Activated T-cell treated with anti-CD3 and anti-CD28 coated beads, Interleukin-2, amount 50 U/mL, for 4 hours (primary cell): ENCODE measurements at regions not wholly inside any gene's neighbourhood (a gene's known extent, or its start where the extent isn't known, plus 50 kb on each side); places are given as distances from the start of the nearest gene placed in this dataset.

Source experiments
- ATAC-seq, 2 donors: fragments of 200-7000 bp; cut with Tn5 transposase; one replicate each; pipeline ENCODE4 v1.10.0; 2021
- DNase-seq: peaks from one replicate; pipeline ENCODE4 v3.0.0-alpha.2; 2020
- H3K27me3 Mint-ChIP-seq: one replicate; pipeline ENCODE4 v1.8.0; 2021; ENCODE audit warnings: low read depth, mixed read lengths
- H3K36me3 Mint-ChIP-seq: one replicate; pipeline ENCODE4 v1.8.0; 2022; ENCODE audit warnings: mixed read lengths; ENCODE audit not compliant: insufficient read depth
- H3K4me1 Mint-ChIP-seq: one replicate; pipeline ENCODE4 v1.8.0; 2021; ENCODE audit warnings: low read depth, mixed read lengths
- H3K4me3 Mint-ChIP-seq: one replicate; pipeline ENCODE4 v1.8.0; 2021; ENCODE audit warnings: mild to moderate bottlenecking, moderate library complexity, mixed read lengths
- H3K9me3 Mint-ChIP-seq: one replicate; pipeline ENCODE4 v1.8.0; 2021; ENCODE audit warnings: mixed read lengths

GRCh38 chr1:38436006-38436405, 389.4 kb upstream of the POU3F1 start:
- Mint-ChIP-seq H3K27me3 (peaks cover 18% of the 10 kb centered on the region), H3K4me1 (no peaks in the 10 kb centered on the region), H3K36me3 (no peaks in the 10 kb centered on the region), H3K9me3 (peaks cover 10% of the 10 kb centered on the region), H3K4me3 (no peak overlapping the region)
- DNase-seq (no peak), ATAC-seq (no peak)

- Mint-ChIP-seq H3K27me3 (peaks cover 18% of the 10 kb centered on the region), H3K4me3 (no peak overlapping the region), H3K36me3 (no peaks in the 10 kb centered on the region), H3K4me1 (no peaks in the 10 kb centered on the region), H3K9me3 (no peaks in the 10 kb centered on the region)
- ATAC-seq (no peak), DNase-seq (no peak)
Measured at GRCh38 chr1:38433084-38433722, 386.6 kb upstream of the POU3F1 start.

DNA sequence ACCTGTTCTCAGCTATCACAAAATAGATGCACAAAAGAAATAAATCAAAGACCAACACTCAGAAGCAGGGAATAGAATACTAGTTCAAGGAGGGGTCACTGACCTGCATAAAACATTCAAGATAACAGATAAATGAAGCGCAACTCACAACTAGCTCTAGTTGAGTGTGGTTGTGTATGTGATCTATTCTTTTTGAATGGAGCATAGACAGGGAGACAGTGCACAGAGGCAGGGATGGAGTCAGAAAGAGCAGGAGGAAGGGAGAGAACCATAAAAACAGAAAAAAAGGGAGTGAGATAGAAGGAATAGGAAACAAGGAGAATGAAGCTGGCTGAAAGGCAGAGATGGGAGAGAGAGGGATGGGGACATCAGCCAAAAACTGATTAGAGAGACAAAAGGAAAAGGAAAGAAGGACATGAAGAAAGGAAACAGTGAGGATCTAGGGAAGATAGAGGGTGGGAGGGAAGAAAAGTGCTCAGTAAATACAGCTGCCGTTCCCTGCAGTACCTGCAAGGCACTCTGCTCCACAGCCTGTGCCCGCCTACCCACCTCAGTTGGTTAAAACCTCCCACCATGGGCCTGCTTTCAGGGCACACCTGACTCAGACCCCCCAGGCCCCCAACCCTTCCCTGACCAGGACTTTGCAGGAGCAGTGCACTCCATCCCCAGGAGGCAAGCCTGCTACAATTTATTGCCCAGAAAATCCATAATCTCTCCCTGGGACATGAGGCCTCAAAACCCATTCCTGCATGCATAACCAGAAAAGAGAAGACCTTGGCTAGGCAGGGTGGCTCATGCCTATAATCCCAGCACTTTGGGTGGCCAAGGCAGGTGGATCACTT, 385.2 kb upstream of the POU3F1 start:
- H3K4me1 Mint-ChIP-seq, result no peaks in the 10 kb centered on the region
- peaks cover 18% of the 10 kb centered on the region for H3K27me3 Mint-ChIP-seq
- no peaks in the 10 kb centered on the region for H3K36me3 Mint-ChIP-seq
- DNase-seq (no peak), ATAC-seq (no peak)
- no peak overlapping the region for H3K4me3 Mint-ChIP-seq
- H3K9me3 Mint-ChIP-seq, result no peaks in the 10 kb centered on the region

GRCh38 chr1:38430949-38431348, 384.4 kb upstream of the POU3F1 start:
- H3K36me3 Mint-ChIP-seq, result no peaks in the 10 kb centered on the region
- H3K27me3 Mint-ChIP-seq, result peaks cover 24% of the 10 kb centered on the region
- DNase-seq (no peak), ATAC-seq (no peak)
- no peaks in the 10 kb centered on the region for H3K9me3 Mint-ChIP-seq
- no peak overlapping the region for H3K4me3 Mint-ChIP-seq
- no peaks in the 10 kb centered on the region for H3K4me1 Mint-ChIP-seq

- Mint-ChIP-seq H3K36me3 (no peaks in the 10 kb centered on the region), H3K27me3 (peaks cover 22% of the 10 kb centered on the region), H3K9me3 (peaks cover 24% of the 10 kb centered on the region), H3K4me1 (no peaks in the 10 kb centered on the region), H3K4me3 (no peak overlapping the region)
- ATAC-seq, result no peak
- no peak for DNase-seq
Measured at GRCh38 chr1:38424677-38425076, 378.1 kb upstream of the POU3F1 start.

- H3K36me3 Mint-ChIP-seq, result no peaks in the 10 kb centered on the region
- H3K4me3 Mint-ChIP-seq, result no peak overlapping the region
- H3K27me3 Mint-ChIP-seq, result peaks cover 13% of the 10 kb centered on the region
- ATAC-seq (no peak), DNase-seq (no peak)
- no peaks in the 10 kb centered on the region for H3K4me1 Mint-ChIP-seq
- H3K9me3 Mint-ChIP-seq, result peaks cover 24% of the 10 kb centered on the region
Measured at GRCh38 chr1:38420666-38421065, 374.1 kb upstream of the POU3F1 start.

DNA sequence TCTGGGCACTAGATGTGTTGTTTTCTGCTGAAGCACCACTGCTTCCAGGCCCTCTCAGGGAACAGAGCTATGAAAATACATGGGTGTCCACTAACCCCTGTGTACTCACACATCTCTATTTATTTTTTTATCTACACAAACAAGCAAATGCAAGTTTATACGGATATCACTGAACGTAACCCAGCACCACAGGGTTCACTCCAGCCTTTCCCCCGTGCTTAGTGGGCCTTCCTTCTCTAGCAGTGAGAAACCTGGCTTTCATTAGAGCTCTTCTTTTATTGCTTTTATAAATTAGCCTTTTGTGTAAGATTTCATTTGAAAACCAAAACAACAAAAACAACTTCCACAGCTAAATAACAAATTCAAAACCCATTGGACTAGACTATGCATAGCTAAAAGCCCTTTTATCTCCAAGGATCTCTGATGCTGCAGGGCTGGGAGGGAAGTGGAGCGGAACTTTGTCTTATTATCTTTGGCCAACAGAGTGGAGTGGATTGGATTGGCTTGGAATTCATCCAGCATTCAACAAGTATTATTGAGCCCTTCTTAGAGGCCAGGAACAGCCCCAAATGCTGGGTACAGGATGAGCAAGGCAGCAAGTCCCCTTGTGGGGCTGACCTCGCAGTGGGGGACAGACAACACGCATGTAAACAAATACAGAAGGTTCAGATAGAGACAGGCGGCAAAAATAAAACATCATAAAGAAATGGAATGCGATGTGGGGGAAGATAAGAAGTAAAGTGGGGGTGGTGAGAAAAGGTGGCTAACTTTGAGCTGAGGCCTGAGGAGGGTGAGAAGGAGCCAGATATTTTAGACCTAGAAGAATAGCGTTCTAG, 371.8 kb upstream of the POU3F1 start:
- H3K4me3 Mint-ChIP-seq, result no peak overlapping the region
- peaks cover 26% of the 10 kb centered on the region for H3K9me3 Mint-ChIP-seq
- no peaks in the 10 kb centered on the region for H3K4me1 Mint-ChIP-seq
- H3K27me3 Mint-ChIP-seq, result peaks cover 6% of the 10 kb centered on the region
- DNase-seq, result no peak
- no peak for ATAC-seq
- no peaks in the 10 kb centered on the region for H3K36me3 Mint-ChIP-seq

DNA sequence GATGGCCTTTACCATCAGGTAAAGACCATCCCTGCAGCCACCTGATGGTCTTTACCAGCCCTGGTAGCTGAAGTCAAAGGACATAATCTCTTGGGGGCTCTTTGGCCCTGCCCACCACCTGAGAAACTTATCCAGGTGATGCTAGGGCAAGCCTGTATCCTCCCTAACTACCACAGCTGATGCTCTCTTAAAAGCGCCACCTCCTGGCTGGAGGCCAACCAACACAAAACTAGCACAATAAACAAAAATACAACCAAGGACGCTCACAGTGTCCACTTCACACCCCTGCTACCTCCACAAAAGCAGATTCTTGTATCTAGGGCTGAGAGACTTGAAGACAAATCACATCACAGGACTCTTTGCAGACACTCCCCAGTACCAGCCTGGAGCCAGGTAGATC, 357.1 kb upstream of the POU3F1 start:
- ATAC-seq (no peak), DNase-seq (no peak)
- Mint-ChIP-seq H3K27me3 (peaks cover 16% of the 10 kb centered on the region), H3K9me3 (peaks cover 14% of the 10 kb centered on the region), H3K4me3 (no peak overlapping the region), H3K36me3 (no peaks in the 10 kb centered on the region), H3K4me1 (no peaks in the 10 kb centered on the region)

DNA sequence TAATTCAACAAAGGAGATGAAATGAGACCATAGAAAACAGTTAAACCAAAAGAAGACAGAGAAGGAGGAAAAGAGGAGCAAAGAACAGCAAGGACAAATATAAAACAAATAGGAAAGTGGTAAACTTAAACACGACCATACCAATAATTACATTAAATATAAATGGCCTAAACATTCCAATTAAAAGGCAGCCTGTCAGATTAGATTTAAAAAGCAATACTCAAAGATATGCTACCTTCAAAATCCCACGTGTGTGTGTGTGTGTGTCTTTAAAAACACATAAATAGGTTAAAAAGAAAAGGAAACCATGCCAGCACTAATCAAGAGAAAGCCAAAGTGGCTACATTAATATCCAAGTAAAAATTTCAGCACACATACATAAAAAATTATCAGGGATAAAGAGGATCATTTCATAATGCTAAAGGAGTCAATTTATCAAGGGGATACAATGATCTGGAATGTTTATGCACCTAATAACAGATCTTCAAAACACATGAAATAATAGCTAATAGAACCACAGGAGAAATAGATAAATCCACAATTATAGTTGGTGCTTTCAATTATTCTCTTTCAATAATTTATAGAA, 355.7 kb upstream of the POU3F1 start:
- no peaks in the 10 kb centered on the region for H3K4me1 Mint-ChIP-seq
- no peaks in the 10 kb centered on the region for H3K36me3 Mint-ChIP-seq
- no peak overlapping the region for H3K4me3 Mint-ChIP-seq
- H3K9me3 Mint-ChIP-seq, result peaks cover 14% of the 10 kb centered on the region
- no peak for ATAC-seq
- no peak for DNase-seq
- peaks cover 19% of the 10 kb centered on the region for H3K27me3 Mint-ChIP-seq

DNA sequence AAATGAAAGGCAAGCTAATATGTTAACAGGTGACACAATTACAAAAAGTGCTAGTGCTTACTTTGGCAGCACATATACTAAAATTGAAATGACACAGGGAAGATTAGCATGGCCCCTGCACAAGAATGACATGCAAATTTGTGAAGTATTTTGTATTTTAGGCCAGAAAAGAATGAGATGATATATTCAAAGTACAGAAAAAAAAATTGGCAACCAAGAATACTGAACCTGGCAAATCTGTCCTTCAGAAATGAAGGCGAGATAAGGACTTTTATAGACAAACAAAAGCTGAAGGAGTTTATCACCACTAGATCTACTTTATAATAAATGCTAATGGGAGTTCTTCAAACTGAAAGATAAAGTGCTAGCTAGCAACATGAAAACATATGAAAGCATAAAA, 350.0 kb upstream of the POU3F1 start:
- Mint-ChIP-seq H3K36me3 (peaks cover 2% of the 10 kb centered on the region), H3K9me3 (peaks cover 12% of the 10 kb centered on the region), H3K4me1 (no peaks in the 10 kb centered on the region), H3K27me3 (peaks cover 30% of the 10 kb centered on the region), H3K4me3 (no peak overlapping the region)
- ATAC-seq (no peak), DNase-seq (no peak)

GRCh38 chr1:38394303-38394702, 347.7 kb upstream of the POU3F1 start:
- Mint-ChIP-seq H3K36me3 (peaks cover 2% of the 10 kb centered on the region), H3K4me1 (no peaks in the 10 kb centered on the region), H3K27me3 (peaks cover 30% of the 10 kb centered on the region), H3K4me3 (no peak overlapping the region), H3K9me3 (peaks cover 15% of the 10 kb centered on the region)
- DNase-seq (no peak), ATAC-seq (no peak)

DNA sequence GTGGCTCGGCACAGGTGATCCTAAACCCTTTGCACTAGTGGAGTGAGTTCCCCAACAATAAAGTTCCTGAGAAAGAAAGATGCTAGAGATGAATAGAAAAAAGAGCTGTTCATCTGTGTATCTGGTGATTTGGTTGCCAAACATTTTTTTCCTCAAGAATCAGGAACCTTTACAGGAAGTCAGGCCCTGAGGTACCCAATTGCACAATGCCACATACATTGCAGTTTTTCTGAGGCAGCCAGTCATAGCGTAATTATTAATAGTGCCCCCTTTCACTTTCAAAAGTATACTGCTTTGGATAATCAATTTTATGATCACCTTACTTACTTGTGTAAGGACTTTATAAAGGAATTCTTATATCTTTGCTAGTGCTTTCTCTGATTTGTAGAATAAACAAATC, 346.3 kb upstream of the POU3F1 start:
- peaks cover 23% of the 10 kb centered on the region for H3K9me3 Mint-ChIP-seq
- peaks cover 25% of the 10 kb centered on the region for H3K27me3 Mint-ChIP-seq
- H3K36me3 Mint-ChIP-seq, result peaks cover 2% of the 10 kb centered on the region
- DNase-seq (no peak), ATAC-seq (no peak)
- no peak overlapping the region for H3K4me3 Mint-ChIP-seq
- H3K4me1 Mint-ChIP-seq, result no peaks in the 10 kb centered on the region

DNA sequence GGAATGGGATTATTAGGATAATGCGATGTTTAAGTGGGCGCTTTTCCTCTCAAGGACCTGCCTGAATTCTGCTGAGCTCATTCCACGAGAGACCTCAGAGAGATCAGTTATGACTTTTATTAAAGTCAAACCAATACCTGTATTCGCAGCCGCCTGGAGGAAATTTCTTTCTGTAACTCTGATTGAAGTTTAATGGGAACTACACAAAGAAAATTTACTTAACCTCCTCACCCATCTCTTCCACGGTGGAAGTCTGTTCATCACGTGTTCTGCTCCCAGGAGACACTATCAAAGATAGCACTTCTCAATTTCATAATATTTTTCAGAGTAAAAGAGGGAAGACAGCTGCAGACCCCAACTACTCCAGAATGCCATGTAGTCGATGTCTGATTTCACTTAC, 334.7 kb upstream of the POU3F1 start:
- H3K9me3 Mint-ChIP-seq, result no peaks in the 10 kb centered on the region
- ATAC-seq, result no peak

GRCh38 chr1:38376577-38376976, 330.0 kb upstream of the POU3F1 start:
- Mint-ChIP-seq H3K27me3 (peaks cover 14% of the 10 kb centered on the region), H3K9me3 (peaks cover 15% of the 10 kb centered on the region), H3K36me3 (no peaks in the 10 kb centered on the region), H3K4me1 (no peaks in the 10 kb centered on the region), H3K4me3 (no peak overlapping the region)
- DNase-seq (no peak), ATAC-seq (no peak)

More for the DNA sequence above, 334.7 kb upstream of the POU3F1 start:
- Mint-ChIP-seq H3K36me3 (peaks cover 2% of the 10 kb centered on the region), H3K4me3 (no peak overlapping the region), H3K4me1 (no peaks in the 10 kb centered on the region), H3K27me3 (peaks cover 22% of the 10 kb centered on the region)
- DNase-seq, result no peak
